ENCODE measurements at regions not wholly inside any gene's neighbourhood (a gene's known extent, or its start where the extent isn't known, plus 50 kb on each side); places are given as distances from the start of the nearest gene placed in this dataset.

- no peak for DNase-seq
- ChIA-PET POLR2A (no interaction called here), CTCF (no interaction called here)
- Mint-ChIP-seq H3K27me3 (no peaks in the 10 kb centered on the region), H3K36me3 (ENCODE audit: low read depth) (no peaks in the 10 kb centered on the region), H3K4me3 (no peak overlapping the region), H3K9me3 (peaks cover 2% of the 10 kb centered on the region), H3K4me1 (ENCODE audit: low read depth) (no peaks in the 10 kb centered on the region), H3K27ac (no peak overlapping the region)
- no peak for ATAC-seq
- TF ChIP-seq CTCF (IDR thresholded peaks at IDR 0.05), result no peak
- intact Hi-C loops (cut with micrococcal nuclease), result no loop called here
These were observed 198.1 kb upstream of the NCAM2 start for GRCh38 chr21:20800106-20800505.

DNA sequence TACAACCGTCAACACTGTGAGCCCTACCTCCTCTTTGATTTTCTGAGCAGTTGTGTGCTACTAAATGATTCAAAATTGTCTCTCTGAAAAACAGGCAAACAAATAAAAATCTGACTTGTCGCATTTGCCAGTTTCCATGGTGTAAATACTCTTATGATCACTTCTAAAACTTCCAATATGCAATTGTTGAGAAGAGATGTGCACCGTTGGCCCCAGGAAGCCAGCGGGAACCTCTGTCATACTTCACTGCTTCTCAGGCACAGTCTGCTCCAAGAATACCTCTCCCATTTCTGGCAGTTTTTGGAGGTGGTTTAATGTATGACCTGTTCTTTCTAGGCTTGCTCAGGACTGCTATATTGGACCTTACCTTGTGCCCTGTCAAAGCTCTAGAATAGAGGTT lies 196.0 kb upstream of the NCAM2 start:
- H3K27me3 Mint-ChIP-seq, result no peaks in the 10 kb centered on the region
- intact Hi-C loops (cut with micrococcal nuclease), result no loop called here

DNA sequence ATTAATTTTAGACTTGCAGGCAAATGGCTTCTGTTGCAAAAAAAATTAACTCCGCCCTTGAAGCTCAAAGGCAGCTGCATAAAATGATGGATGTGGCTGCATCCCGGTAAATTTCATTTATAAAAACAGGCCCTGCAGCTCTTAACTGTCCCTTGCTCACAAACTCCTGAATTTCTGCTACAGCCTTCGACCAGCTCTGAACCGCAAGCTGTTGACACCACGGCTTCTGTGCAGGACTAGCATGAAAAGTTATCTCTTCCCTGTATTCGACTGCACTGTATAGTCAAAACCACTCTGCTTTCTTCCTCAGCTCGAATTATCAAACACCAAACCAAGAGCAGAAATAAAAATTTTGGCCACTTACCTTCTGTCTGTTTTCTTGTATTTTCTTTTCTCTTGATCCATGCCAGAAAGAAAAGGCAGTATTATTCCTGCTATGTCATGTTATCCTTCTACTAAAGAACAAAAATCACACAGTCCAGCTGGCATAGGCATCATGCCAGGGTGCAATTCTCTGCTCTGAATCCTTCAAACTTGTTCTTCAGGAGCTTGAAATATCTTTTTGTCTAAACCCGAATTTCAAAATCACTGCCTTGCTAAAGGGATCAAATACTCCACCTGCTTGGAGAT lies 195.5 kb upstream of the NCAM2 start:
- H3K4me3 Mint-ChIP-seq, result no peak overlapping the region
- ATAC-seq (no peak), DNase-seq (no peak)
- H3K27me3 Mint-ChIP-seq, result no peaks in the 10 kb centered on the region
- no peaks in the 10 kb centered on the region for H3K36me3 Mint-ChIP-seq (ENCODE audit: low read depth)
- H3K27ac Mint-ChIP-seq, result no peak overlapping the region
- no peaks in the 10 kb centered on the region for H3K4me1 Mint-ChIP-seq (ENCODE audit: low read depth)
- ChIA-PET CTCF (no interaction called here), POLR2A (interaction anchor here (0.5 kb wide), 1 partner anchor 1958 kb away, joined by 4 read pairs; no protein-coding TSS in a partner anchor)
- peaks cover 2% of the 10 kb centered on the region for H3K9me3 Mint-ChIP-seq
- no peak for TF ChIP-seq CTCF (IDR thresholded peaks at IDR 0.05)
- intact Hi-C loops (cut with micrococcal nuclease), result no loop called here

More for the DNA sequence above, 196.0 kb upstream of the NCAM2 start:
- Mint-ChIP-seq H3K9me3 (peaks cover 2% of the 10 kb centered on the region), H3K4me1 (ENCODE audit: low read depth) (no peaks in the 10 kb centered on the region), H3K36me3 (ENCODE audit: low read depth) (no peaks in the 10 kb centered on the region), H3K4me3 (no peak overlapping the region), H3K27ac (no peak overlapping the region)
- ATAC-seq (no peak), DNase-seq (no peak)
- no peak for TF ChIP-seq CTCF (IDR thresholded peaks at IDR 0.05)
- POLR2A ChIA-PET, result no interaction called here
- CTCF ChIA-PET, result no interaction called here

GRCh38 chr21:20811702-20812101 lies 186.5 kb upstream of the NCAM2 start:
- Mint-ChIP-seq H3K27ac (no peak overlapping the region), H3K4me1 (ENCODE audit: low read depth) (no peaks in the 10 kb centered on the region), H3K36me3 (ENCODE audit: low read depth) (no peaks in the 10 kb centered on the region), H3K27me3 (no peaks in the 10 kb centered on the region), H3K9me3 (peaks cover 2% of the 10 kb centered on the region), H3K4me3 (no peak overlapping the region)
- POLR2A ChIA-PET, result no interaction called here
- CTCF ChIA-PET, result no interaction called here
- ATAC-seq, result no peak
- TF ChIP-seq CTCF (IDR thresholded peaks at IDR 0.05), result no peak
- intact Hi-C loops (cut with micrococcal nuclease), result no loop called here
- no peak for DNase-seq

DNA sequence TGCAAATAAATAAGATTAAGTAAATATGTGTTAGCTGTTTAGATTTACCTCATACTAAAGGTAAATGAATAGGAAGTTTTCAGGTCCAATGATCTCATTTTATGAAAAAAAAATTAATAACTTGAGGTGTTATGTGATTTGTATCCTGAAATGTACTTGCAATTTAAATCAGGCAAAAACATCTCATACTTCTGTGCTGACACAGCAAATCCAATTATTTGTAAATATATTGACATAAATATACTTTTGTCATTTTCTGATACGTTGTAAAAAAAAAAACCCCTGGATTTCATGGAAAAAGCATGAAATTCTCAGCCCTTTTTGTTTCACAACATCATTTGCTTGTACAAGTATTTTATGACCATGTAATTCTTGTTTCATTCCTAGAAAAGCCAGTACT lies 184.1 kb upstream of the NCAM2 start:
- H3K9me3 Mint-ChIP-seq, result peaks cover 4% of the 10 kb centered on the region
- POLR2A ChIA-PET, result no interaction called here
- ATAC-seq (no peak), DNase-seq (no peak)
- H3K4me1 Mint-ChIP-seq (ENCODE audit: low read depth), result no peaks in the 10 kb centered on the region
- CTCF ChIA-PET, result no interaction called here
- TF ChIP-seq CTCF (IDR thresholded peaks at IDR 0.05), result no peak
- intact Hi-C loops (cut with micrococcal nuclease), result no loop called here
- no peak overlapping the region for H3K4me3 Mint-ChIP-seq
- no peaks in the 10 kb centered on the region for H3K36me3 Mint-ChIP-seq (ENCODE audit: low read depth)
- H3K27me3 Mint-ChIP-seq, result no peaks in the 10 kb centered on the region
- no peak overlapping the region for H3K27ac Mint-ChIP-seq
